GM21423 (cell line): ENCODE measurements at regions not wholly inside any gene's neighbourhood (a gene's known extent, or its start where the extent isn't known, plus 50 kb on each side); places are given as distances from the start of the nearest gene placed in this dataset.
A peak's percentile ranks its signal among the peaks of the same experiment; 100 is the strongest.
"Not testable (repeated sequence)": the region's sequence is repeated elsewhere in the genome, so short reads cannot be mapped to it uniquely, and the experiment has no call there.

Experiments
- ATAC-seq: cut with Tn5 transposase; IDR thresholded peaks from one replicate; pipeline ENCODE4 v1.9.1; 2021; ENCODE audit warnings: mild to moderate bottlenecking, moderate library complexity; ENCODE audit not compliant: unreplicated experiment

DNA sequence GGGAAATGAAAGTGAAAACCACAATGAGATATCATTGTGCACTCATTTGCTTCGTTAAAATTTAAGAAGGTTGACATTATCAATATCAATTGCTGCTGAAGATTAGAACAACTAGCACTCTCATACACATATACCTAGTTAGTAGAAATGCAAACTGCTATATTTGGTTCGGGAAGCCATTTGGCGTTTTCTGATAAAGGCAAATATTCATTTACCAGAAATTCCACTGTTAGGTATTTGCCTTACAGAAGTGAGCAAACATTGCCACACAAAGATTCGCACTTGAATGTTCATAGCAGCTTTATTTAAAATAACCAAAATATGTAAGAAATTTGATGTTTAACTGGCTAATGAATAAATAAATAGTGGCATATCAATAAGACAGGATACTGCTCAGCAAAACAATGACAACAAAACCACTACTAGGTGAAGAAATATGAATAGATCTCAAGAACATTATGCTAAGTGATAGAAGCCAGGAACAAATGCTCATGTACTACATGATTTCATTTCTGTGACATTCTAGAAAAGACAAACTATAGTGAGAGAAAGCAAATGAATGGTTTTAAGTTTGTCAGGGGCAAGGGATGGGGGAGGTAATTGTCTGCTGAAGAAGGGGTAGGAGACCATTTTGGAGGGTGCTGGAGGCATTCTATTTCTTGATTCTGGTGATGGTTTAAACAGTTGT is 387.8 kb downstream of the PTH2R start:
- ATAC-seq = no peak

DNA sequence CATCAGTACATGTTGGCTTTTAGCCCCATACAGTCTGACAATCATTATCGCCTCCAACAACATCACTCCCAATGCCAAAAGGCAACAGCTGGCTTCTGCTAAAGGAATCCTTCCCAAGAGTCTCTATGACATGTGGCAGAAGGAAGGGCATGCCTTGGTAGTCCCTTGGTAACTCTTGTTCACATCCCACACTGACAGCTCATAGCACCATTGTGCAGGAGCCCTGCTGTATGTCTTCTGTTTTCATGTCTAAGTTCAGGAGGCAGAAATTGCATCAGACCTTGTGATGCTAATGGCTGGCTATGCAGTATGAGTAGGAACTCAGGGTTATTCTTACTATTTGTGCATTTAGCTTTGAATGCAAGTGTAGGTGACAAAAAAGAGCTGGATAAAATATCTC is 392.1 kb downstream of the PTH2R start:
- ATAC-seq = no peak

DNA sequence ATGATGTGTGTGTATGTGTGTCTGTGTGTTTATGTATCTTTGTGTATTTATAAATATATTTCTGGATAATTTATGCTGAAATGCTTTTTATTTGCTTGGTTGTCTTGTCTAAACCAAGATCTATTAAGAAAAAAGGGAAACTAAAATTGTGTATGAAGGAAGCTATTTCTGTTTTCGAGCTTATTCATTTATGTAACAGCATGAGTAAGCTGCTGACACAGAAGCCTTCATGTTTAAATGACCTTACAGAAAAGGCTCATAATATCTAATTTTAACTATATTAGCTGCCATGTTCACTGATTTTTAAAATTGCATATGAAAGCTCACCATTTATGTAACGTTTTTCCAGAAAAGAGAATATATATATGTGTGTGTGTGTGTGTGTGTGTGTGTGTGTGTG is 392.8 kb downstream of the PTH2R start:
- ATAC-seq = no peak

DNA sequence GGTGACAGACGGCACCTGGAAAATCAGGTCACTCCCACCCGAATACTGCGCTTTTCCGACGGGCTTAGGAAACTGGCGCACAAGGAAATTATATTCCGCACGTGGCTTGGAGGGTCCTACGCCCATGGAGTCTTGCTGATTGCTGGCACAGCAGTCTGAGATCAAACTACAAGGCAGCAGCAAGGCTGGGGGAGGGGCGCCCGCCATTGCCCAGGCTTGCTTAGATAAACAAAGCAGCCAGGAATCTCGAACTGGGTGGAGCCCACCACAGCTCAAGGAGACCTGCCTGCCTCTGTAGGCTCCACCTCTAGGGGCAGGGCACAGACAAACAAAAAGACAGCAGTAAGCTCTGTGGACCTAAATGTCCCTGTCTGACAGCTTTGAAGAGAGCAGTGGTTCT is 394.3 kb downstream of the PTH2R start:
- ATAC-seq = not testable (repeated sequence)

DNA sequence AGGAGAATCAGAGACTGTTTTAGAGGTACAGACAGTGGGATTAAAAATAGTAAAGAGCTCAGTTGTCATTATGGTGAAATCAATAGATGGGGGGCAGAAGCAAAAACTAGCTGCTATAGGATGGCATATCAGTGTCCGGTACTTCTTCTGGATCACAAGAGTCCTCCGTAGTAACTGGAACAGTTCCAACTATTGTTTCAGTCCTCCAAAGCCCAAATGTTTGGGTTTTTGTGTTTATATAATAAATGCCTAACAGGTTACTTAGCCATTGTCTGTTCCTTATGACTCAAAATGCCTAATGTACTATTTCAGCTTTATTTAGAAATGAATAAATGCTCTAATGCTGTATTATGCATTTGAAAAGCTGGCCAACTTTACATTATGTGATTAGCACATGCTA is 401.2 kb downstream of the PTH2R start:
- no peak for ATAC-seq

DNA sequence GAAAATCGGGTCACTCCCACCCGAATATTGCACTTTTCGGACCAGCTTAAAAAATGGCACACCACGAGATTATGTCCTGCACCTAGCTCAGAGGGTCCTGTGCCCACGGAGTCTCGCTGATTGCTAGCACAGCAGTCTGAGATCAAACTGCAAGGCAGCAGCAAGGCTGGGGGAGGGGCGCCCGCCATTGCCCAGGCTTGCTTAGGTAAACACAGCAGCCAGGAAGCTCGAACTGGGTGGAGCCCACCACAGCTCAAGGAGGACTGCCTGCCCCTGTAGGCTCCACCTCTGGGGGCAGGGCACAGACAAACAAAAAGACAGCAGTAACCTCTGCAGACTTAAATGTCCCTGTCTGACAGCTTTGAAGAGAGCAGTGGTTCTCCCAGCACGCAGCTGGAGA is 405.3 kb downstream of the PTH2R start:
- ATAC-seq = not testable (repeated sequence)

DNA sequence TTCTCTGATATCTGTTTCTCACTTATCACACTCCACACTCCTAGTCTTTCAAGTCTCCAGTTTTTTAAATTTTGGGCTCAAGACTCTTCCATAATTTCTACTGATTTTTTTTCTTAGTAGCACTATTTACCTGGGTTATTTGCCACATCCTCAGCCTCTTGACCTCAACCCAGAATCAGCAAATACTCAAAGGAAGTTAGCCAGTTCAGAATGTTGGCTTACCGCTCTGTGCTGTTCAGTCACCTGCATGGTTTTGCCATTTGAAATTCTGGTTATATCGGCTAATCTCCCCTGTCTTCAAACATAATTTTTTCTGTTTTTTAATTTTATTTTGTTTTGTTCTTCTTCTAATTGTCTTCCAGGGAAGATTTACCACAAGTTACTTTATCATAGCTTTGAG is 412.6 kb downstream of the PTH2R start:
- no peak for ATAC-seq

DNA sequence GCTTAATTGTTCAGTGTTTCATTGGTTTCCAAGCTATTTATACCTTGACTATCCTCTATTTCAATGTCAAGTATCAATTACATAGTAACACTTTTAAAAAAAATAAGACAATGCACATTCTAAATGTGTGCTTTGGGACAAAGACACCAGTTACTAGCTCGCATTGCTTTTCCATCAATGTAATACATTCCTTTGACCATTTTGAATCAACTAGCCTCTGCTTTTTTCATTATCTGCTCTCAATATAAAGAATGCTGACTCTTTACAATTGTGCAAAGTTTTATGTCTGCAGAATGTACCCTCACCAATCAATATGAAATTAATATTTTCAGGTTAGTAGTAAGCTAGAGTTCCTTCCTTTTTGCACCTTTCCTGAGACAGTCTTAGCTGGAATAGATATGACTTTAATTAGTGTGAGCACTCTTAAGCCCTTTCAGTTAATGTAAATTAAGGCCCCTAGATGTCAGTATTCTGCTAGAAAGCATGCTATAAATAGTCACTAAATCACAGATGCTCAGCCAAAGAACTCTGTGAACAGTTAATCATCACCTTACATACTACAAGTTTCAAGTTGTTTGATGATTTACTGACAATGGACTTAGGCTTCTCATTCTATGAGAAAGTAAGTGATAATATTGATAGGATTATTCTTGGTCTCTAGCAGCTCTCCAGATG is 413.6 kb downstream of the PTH2R start:
- ATAC-seq = peak; percentile 93

DNA sequence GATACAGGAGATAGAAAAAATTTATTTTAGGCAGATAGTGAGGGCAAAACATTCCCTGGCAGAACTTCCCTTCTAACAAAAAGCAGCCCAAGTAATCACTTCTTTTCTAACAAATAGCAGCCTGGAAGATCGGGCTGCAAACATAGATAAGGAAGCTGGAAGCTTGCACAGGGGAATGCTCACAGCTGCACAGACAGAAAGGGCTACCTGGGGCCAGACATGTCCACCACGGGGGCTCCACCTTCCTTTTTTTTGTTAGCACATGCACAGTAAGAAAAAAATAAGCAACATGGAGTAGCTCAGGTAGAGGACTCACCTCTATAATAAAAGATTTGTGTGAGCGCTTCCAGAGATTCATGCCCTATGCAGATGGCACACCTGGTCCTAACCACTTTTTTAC is 420.5 kb downstream of the PTH2R start:
- no peak for ATAC-seq

DNA sequence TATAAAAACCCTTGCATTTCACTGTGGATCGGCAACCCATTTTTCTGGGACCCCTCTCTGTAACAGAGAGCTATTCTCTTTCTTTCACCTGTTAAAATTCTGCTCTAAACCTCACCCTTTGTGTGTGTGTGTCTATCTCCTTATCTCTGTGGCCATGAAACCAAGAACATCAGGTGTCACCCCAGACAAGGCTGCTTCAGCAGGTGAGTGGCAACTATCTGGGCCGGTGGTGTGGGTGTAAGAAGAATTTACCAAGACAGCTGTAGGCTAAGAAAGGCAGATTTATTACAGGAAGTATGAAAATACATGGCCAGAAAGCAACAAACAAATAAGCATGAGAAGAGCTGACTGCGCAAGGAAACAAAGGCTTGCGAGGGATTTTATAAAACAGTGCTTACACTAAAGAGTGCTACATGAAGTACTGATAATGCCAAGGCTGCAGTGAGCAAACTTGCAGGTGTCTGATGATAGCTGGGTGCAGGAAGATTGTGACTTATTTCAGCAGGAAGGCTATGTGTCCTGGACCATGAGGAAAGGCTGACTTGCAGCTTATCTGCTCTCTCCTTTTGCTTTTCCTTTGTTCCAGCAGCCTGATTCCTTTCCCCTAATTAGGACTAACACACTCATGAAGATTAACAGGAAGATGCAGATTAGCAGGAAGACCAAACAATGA is 421.1 kb downstream of the PTH2R start:
- no peak for ATAC-seq

DNA sequence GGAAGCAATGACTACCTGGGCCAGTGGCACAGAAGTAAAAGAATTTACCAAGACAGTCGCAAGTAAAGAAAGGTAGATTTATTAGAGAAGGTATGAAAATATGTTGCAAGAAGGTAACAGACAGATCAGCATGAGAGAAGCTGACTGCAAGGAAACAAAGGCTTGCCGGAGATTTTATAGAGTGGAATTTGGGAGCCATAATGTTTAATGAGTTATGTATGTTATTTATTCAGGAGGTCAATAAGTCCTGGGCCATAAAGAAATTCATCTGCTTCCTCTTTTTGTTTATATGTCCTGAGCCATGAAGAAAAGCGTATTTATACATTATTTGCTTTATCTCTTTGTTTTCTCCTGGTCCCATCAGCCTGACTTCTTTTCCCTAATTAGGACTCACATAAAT is 423.6 kb downstream of the PTH2R start:
- ATAC-seq = no peak

DNA sequence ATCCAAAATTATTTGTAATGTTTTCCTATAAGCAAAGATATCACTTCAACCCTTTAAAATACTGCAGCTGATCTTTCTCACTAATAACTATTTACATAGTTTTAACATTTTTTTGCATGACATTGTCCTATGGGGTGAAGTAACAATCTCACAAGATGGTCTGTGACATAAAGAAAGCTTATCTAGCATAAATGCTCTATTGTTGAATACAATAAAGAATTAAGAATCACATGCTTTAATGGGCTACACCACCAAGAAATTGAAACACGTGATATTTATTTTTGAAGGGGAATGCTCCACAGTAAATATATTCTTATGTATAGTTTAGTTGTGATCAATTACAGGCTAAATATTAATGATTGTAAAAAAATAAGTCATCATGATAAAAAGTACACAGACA is 441.1 kb downstream of the PTH2R start:
- no peak for ATAC-seq

DNA sequence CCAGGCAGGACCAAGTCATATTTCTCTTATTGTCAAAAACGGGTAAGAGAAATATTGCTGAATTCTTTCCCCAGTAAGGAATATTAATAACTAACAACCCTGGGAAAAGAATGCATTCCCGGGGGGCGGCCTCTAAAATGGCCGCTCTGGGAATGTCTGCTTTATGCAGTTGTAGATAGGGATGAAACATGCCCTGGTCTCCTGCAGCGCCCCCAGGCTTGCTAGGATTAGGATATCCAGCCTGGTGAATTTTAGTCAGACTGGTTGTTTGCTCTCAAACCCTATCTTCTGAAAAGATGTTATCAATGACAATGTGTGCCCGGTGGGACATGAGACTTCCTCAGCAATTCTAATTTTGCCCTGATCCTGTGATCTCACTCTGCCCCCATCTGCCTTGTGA is 448.1 kb downstream of the PTH2R start:
- ATAC-seq = no peak

DNA sequence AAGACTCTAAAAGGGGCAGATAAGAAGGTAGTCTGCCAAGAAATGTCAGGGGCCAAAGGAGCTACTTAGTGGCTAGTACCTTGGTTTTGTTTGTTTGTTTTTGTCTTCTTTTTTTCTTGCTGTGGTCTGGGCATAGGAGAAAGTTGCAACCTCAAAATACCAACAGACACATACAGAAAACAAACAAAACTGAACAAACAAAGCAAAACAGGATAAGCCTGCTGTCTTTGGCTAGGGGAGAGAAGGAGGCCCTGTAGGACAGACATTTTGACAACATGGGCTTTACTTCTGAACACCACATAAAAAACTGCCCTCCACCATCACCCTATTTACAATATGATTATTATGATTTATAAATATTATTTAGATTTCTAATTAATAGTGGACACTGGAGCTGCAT is 460.8 kb downstream of the PTH2R start:
- no peak for ATAC-seq

DNA sequence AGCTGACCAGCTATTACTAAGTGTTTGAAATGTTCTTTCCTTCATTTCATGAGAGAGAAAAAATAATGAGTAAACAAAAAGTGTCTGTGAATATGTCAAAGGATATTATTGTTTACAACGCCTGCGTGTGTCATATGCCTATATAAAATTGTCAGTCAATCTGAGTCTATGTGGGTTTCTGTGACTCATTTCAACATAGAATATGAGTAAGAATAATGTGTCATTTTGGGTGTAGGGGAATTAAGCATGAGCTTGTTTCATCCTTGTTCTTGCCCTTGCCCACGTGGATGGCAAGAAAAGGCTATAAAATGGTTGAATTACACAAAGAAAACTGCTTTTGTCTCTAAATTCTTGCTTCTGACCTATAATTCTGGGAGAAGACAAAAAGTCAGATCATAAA is 466.0 kb downstream of the PTH2R start:
- no peak for ATAC-seq

DNA sequence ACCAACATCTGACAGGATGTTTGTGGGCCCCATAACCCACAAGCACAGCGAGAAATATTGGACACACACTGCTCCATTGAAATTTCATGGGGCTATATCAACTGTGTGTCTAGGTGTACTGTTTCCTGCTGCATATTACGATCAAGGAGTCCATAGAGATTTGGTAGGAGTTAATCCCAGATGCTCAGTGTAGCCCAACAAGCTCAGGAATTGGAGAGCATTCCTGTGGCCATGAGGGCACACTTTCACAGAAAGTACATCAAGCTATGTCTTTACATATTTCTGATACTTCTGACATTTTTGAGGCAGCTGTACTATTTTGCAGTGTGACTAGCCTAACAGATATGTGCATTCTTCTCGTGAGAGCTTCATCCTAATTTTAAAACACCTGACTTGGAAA is 473.1 kb downstream of the PTH2R start:
- ATAC-seq = no peak

DNA sequence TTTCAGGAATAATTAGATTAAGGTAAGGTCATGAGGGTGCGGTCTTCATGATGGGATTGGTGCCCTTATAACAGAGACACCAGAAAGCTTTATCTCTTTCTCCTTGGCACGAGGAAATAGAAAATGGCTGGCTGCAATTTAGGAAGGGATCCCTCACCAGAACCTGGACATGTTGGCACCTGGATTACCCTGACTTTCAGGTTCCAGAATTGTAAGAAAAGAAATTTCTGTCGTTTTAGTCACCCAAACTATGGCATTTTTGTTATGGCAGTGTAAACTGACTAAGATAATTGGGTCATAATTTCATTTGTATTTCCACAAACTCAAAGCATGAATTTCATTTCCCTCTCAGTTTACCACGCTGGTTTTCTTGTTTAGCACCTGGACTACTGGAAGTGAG is 473.6 kb downstream of the PTH2R start:
- ATAC-seq = no peak

DNA sequence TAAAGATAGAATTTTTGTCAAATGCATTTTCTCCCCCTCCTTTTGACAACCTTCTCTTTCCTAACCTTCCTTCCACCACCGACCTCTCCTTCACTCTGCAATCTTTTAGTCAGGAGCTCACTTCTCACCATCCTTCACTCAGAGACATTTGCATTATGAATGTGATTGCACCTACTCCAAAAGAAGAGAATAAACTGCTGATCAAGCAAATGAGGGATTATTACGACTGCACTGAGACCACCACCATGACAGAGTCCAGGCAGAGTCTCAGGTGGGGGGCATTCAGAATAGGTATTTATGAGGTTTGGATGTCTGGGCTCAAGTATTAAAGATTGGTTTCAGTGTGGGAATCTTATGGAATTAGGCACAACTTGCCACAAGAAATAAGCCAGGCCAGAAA is 483.9 kb downstream of the PTH2R start:
- no peak for ATAC-seq

DNA sequence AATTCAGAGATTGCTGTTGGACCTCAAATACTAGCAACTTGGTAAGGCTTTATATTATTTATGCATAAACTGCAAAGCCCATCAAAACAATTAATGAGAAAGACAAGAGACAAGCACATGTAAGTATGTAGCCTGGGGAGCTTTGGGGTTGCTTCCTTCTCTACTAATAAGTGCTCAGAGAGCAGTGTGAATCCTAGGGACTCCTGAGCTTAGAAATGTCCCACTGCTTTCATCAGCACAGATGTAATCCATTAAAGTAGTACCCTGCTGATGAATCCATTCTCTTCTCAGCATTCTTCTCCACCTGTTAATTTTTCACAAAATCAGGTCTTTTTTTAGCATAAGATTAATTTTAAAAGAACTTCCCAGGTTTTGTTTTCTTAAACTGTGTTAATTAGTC is 485.6 kb downstream of the PTH2R start:
- ATAC-seq = no peak

DNA sequence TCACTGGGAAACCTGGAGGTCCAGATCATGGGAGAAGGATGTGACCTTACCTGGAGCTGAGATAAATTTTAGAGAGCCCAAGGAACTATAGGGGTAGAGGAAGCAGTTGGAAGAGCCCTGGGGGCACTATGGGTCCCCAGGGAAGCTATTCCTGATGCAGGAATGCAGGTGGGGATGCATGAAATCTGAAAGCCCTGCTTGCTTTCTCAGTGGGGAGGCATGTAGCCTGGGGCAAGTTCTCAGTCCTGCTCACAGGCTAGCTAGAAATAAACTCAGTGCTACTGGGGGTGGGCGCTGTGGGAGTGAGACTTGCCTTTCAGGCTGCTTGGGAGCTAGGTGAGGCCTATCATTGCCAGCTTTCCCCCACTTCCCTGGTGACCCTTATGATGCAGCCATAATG is 499.7 kb downstream of the PTH2R start:
- no peak for ATAC-seq

DNA sequence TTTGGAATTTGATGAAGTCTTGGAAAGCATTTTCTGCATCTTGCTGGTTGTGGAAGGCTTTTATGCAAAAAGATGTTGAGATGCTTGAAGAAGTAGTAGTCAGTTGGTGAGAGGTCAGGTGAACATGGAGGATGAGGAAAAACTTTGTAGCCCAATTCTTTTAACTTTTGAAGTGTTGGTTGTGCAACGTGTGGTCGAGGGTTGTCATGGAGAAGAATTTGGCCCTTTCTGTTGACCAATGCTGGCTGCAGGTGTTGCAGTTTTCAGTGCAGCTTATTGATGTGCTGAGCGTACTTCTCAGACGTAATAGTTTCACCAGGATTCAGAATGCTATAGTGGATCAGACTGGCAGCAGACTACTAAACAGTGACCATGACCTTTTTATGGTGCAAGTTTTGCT is 508.4 kb upstream of the MAP2 start:
- no peak for ATAC-seq

DNA sequence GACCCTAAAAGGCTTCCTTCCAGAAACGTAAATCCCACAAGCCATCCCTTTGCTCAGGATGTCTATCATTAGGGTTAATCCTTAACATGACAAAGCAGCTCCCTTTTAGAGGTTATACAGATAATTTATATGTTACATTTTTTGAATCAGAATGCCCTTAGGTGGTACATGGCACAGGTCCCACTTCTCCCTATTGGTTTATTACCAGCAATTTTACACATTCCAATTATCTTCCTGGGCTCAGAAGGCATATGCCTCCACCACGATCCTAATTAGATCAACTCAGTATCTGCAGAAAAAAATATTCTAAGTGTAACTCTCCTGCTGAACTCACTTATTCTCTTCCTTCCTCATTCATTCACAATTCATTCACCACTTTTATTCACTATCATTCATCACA is 507.0 kb upstream of the MAP2 start:
- ATAC-seq = no peak
